Nephron (organoid): ENCODE measurements at regions not wholly inside any gene's neighbourhood (a gene's known extent, or its start where the extent isn't known, plus 50 kb on each side); places are given as distances from the start of the nearest gene placed in this dataset.
"Not testable (repeated sequence)": the region's sequence is repeated elsewhere in the genome, so short reads cannot be mapped to it uniquely, and the experiment has no call there.

Source experiments
- H3K27ac Mint-ChIP-seq, 3 experiments: 2 replicates each; pipeline ENCODE4 v1.8.0; 2020; ENCODE audit warnings: mixed read lengths in 3 of 3, mild to moderate bottlenecking in 2 of 3, moderate library complexity in 1 of 3
- H3K27me3 Mint-ChIP-seq: 2 replicates; pipeline ENCODE4 v1.8.0; 2021; ENCODE audit warnings: low read depth, mild to moderate bottlenecking, moderate library complexity, mixed read lengths
- H3K36me3 Mint-ChIP-seq: 2 replicates; pipeline ENCODE4 v1.8.0; 2020; ENCODE audit warnings: low read depth, mixed read lengths
- H3K4me1 Mint-ChIP-seq: 2 replicates; pipeline ENCODE4 v1.8.0; 2020; ENCODE audit warnings: mixed read lengths
- H3K4me3 Mint-ChIP-seq, 3 experiments: 2 replicates each; pipeline ENCODE4 v1.8.0; 2020; ENCODE audit warnings: mild to moderate bottlenecking in 3 of 3, mixed read lengths in 3 of 3, moderate library complexity in 2 of 3
- H3K9me3 Mint-ChIP-seq: 2 replicates; pipeline ENCODE4 v1.8.0; 2020; ENCODE audit warnings: mixed read lengths
- CTCF ChIP-seq, 3 experiments: fragments of 200-600 bp; sonication (generic); IDR thresholded peaks; one replicate each; pipeline ENCODE4 v1.5.0; 2021; ENCODE audit warnings: antibody characterized with exemption in 3 of 3; ENCODE audit not compliant: unreplicated experiment in 3 of 3

GRCh38 chr22:19598054-19598855, 74.0 kb upstream of the CLDN5 start:
- H3K9me3 Mint-ChIP-seq, result no peaks in the 10 kb centered on the region
- peaks cover 9% of the 10 kb centered on the region for H3K4me1 Mint-ChIP-seq
- H3K27me3 Mint-ChIP-seq, result peaks cover 4% of the 10 kb centered on the region
- H3K27ac Mint-ChIP-seq, result no peak overlapping the region
- H3K36me3 Mint-ChIP-seq, result no peaks in the 10 kb centered on the region
- H3K4me3 Mint-ChIP-seq, result no peak overlapping the region
- no peak for TF ChIP-seq CTCF (IDR thresholded peaks at IDR 0.05; ENCODE audit: unreplicated experiment in 3 of 3)

- Mint-ChIP-seq H3K36me3 (no peaks in the 10 kb centered on the region), H3K27ac (no peak overlapping the region), H3K4me1 (peaks cover 9% of the 10 kb centered on the region), H3K27me3 (peaks cover 4% of the 10 kb centered on the region), H3K9me3 (no peaks in the 10 kb centered on the region), H3K4me3 (no peak overlapping the region)
- no peak for TF ChIP-seq CTCF (IDR thresholded peaks at IDR 0.05; ENCODE audit: unreplicated experiment in 3 of 3)
These were observed 74.8 kb upstream of the CLDN5 start for GRCh38 chr22:19599004-19599403.

GRCh38 chr22:19599626-19600243, 75.5 kb upstream of the CLDN5 start:
- no peak for TF ChIP-seq CTCF (IDR thresholded peaks at IDR 0.05; ENCODE audit: unreplicated experiment in 3 of 3)
- no peaks in the 10 kb centered on the region for H3K36me3 Mint-ChIP-seq
- peaks cover 10% of the 10 kb centered on the region for H3K4me1 Mint-ChIP-seq
- peaks cover 4% of the 10 kb centered on the region for H3K27me3 Mint-ChIP-seq
- H3K4me3 Mint-ChIP-seq, result peak overlapping the region in 1 of 3 experiments; percentile 53
- H3K27ac Mint-ChIP-seq, result peak overlapping the region in 1 of 3 experiments; percentile 74
- H3K9me3 Mint-ChIP-seq, result no peaks in the 10 kb centered on the region

- H3K9me3 Mint-ChIP-seq, H3K27ac Mint-ChIP-seq, H3K4me3 Mint-ChIP-seq, H3K36me3 Mint-ChIP-seq: not testable (repeated sequence)
- peaks cover 23% of the 10 kb centered on the region for H3K27me3 Mint-ChIP-seq
- peaks cover 15% of the 10 kb centered on the region for H3K4me1 Mint-ChIP-seq
These were observed 79.1 kb upstream of the CLDN5 start for GRCh38 chr22:19603346-19603745.

- H3K9me3 Mint-ChIP-seq, result no peaks in the 10 kb centered on the region
- no peaks in the 10 kb centered on the region for H3K36me3 Mint-ChIP-seq
- TF ChIP-seq CTCF (IDR thresholded peaks at IDR 0.05; ENCODE audit: unreplicated experiment in 3 of 3), result no peak
- H3K4me3 Mint-ChIP-seq, result no peak overlapping the region
- H3K27ac Mint-ChIP-seq, result no peak overlapping the region
- H3K4me1 Mint-ChIP-seq, result peaks cover 15% of the 10 kb centered on the region
- H3K27me3 Mint-ChIP-seq, result peaks cover 27% of the 10 kb centered on the region
These were observed 79.6 kb upstream of the CLDN5 start for GRCh38 chr22:19603767-19604166.

- Mint-ChIP-seq H3K27ac (no peak overlapping the region), H3K4me1 (peaks cover 10% of the 10 kb centered on the region)
These were observed 80.6 kb upstream of the CLDN5 start for GRCh38 chr22:19604711-19605268.

More at GRCh38 chr22:19604711-19605268, 80.6 kb upstream of the CLDN5 start:
- TF ChIP-seq CTCF (IDR thresholded peaks at IDR 0.05; ENCODE audit: unreplicated experiment in 3 of 3), result no peak
- no peaks in the 10 kb centered on the region for H3K36me3 Mint-ChIP-seq
- no peaks in the 10 kb centered on the region for H3K9me3 Mint-ChIP-seq
- H3K4me3 Mint-ChIP-seq, result no peak overlapping the region
- peaks cover 34% of the 10 kb centered on the region for H3K27me3 Mint-ChIP-seq
